ENCODE measurements at regions not wholly inside any gene's neighbourhood (a gene's known extent, or its start where the extent isn't known, plus 50 kb on each side); places are given as distances from the start of the nearest gene placed in this dataset.

DNA sequence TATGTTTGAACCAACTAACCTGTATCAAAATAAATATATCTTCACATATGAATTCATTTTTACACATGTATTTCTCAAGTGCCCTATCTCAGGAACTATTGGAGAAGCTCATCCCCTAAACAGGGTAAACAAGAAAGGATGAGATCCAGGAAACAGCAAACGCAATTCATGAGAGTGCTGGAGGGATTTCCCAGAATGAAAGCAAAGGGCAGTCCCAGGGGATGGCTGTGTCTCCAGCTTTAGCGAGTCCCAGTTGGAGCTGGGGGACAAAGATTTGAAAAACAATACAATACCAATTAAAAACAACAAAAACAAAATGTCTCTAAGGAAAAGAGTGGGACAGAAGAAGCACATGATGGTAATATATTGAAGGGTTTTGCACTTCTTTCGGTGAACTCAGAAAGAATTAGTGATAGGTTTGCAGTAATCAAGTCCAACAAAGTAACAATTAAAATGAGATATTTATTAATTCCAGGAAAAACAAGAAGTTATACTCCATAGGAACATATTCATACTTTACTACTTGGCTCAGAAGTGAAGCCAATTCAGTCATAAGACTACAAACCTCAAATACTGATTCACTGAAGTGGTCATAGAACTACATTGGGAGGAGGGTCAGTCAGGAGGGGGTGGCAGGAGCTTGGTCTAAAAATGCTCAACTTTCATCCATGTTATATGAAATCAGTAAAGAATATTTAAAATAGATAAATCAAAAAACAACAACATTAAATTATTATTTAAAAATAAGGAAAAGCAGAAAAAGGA is 73.1 kb upstream of the PDE1A start:
- Histone ChIP-seq H3K27ac (ENCODE audit: low read length) (no peak overlapping the region), H3K27me3 (ENCODE audit: control insufficient read depth, insufficient read depth, low read length) (no peaks in the 10 kb centered on the region), H3K4me3 (ENCODE audit: low read depth in 2 of 2, low read length in 2 of 2) (no peak overlapping the region), H3K9me3 (ENCODE audit: control insufficient read depth, insufficient read depth, low read depth, low read length) (no peaks in the 10 kb centered on the region), H3K4me1 (ENCODE audit: control insufficient read depth, insufficient read depth, low read length) (no peaks in the 10 kb centered on the region), H3K36me3 (ENCODE audit: control insufficient read depth, insufficient read depth, low read length) (no peaks in the 10 kb centered on the region)
- intact Hi-C loops (cut with micrococcal nuclease; ENCODE audit: unreplicated experiment), result no loop called here
- no peak for ATAC-seq
- TF ChIP-seq POLR2AphosphoS5 (IDR thresholded peaks at IDR 0.05; ENCODE audit: low read depth, low read length), result no peak
- TF ChIP-seq TCF7L2 (IDR thresholded peaks at IDR 0.05; ENCODE audit: low read depth, low read length), result no peak
- TF ChIP-seq, protein P1, sequence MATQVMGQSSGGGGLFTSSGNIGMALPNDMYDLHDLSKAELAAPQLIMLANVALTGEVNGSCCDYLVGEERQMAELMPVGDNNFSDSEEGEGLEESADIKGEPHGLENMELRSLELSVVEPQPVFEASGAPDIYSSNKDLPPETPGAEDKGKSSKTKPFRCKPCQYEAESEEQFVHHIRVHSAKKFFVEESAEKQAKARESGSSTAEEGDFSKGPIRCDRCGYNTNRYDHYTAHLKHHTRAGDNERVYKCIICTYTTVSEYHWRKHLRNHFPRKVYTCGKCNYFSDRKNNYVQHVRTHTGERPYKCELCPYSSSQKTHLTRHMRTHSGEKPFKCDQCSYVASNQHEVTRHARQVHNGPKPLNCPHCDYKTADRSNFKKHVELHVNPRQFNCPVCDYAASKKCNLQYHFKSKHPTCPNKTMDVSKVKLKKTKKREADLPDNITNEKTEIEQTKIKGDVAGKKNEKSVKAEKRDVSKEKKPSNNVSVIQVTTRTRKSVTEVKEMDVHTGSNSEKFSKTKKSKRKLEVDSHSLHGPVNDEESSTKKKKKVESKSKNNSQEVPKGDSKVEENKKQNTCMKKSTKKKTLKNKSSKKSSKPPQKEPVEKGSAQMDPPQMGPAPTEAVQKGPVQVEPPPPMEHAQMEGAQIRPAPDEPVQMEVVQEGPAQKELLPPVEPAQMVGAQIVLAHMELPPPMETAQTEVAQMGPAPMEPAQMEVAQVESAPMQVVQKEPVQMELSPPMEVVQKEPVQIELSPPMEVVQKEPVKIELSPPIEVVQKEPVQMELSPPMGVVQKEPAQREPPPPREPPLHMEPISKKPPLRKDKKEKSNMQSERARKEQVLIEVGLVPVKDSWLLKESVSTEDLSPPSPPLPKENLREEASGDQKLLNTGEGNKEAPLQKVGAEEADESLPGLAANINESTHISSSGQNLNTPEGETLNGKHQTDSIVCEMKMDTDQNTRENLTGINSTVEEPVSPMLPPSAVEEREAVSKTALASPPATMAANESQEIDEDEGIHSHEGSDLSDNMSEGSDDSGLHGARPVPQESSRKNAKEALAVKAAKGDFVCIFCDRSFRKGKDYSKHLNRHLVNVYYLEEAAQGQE (IDR thresholded peaks at IDR 0.05; ENCODE audit: insufficient read depth in 1 of 2, low read depth in 2 of 2, low read length in 1 of 2), result no peak
- TF ChIP-seq, protein P2, sequence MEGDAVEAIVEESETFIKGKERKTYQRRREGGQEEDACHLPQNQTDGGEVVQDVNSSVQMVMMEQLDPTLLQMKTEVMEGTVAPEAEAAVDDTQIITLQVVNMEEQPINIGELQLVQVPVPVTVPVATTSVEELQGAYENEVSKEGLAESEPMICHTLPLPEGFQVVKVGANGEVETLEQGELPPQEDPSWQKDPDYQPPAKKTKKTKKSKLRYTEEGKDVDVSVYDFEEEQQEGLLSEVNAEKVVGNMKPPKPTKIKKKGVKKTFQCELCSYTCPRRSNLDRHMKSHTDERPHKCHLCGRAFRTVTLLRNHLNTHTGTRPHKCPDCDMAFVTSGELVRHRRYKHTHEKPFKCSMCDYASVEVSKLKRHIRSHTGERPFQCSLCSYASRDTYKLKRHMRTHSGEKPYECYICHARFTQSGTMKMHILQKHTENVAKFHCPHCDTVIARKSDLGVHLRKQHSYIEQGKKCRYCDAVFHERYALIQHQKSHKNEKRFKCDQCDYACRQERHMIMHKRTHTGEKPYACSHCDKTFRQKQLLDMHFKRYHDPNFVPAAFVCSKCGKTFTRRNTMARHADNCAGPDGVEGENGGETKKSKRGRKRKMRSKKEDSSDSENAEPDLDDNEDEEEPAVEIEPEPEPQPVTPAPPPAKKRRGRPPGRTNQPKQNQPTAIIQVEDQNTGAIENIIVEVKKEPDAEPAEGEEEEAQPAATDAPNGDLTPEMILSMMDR (IDR thresholded peaks at IDR 0.05), result no peak
- no peak for TF ChIP-seq SIN3A (IDR thresholded peaks at IDR 0.05; ENCODE audit: borderline replicate concordance, insufficient read depth, low read depth, low read length)
- no peak for DNase-seq (ENCODE audit: low read depth, low spot score)
- CTCF ChIA-PET, result interaction anchor here (0.6 kb wide), 1 partner anchor 346 kb away, joined by 3 read pairs; no protein-coding TSS in a partner anchor
- in situ Hi-C loops (cut with HindIII; ENCODE audit: low pct_unique_long_range_greater_than_20kb, low sequenced_read_pairs), result no loop called here
- BruUV-seq (replicated peaks), result no TSS peak
- POLR2A ChIA-PET, result no interaction called here

GRCh38 chr2:182503886-182504285 is 77.0 kb upstream of the PDE1A start:
- Histone ChIP-seq H3K27ac (ENCODE audit: low read length) (no peak overlapping the region), H3K4me3 (ENCODE audit: low read depth in 2 of 2, low read length in 2 of 2) (no peak overlapping the region), H3K9me3 (ENCODE audit: control insufficient read depth, insufficient read depth, low read depth, low read length) (no peaks in the 10 kb centered on the region), H3K4me1 (ENCODE audit: control insufficient read depth, insufficient read depth, low read length) (no peaks in the 10 kb centered on the region), H3K27me3 (ENCODE audit: control insufficient read depth, insufficient read depth, low read length) (no peaks in the 10 kb centered on the region), H3K36me3 (ENCODE audit: control insufficient read depth, insufficient read depth, low read length) (no peaks in the 10 kb centered on the region)
- ATAC-seq (no peak), DNase-seq (ENCODE audit: low read depth, low spot score) (no peak)
- TF ChIP-seq TCF7L2 (IDR thresholded peaks at IDR 0.05; ENCODE audit: low read depth, low read length) (no peak), POLR2AphosphoS5 (IDR thresholded peaks at IDR 0.05; ENCODE audit: low read depth, low read length) (no peak), SIN3A (IDR thresholded peaks at IDR 0.05; ENCODE audit: borderline replicate concordance, insufficient read depth, low read depth, low read length) (no peak)
- TF ChIP-seq, protein P2 (IDR thresholded peaks at IDR 0.05), result no peak
- no TSS peak for BruUV-seq (replicated peaks)
- in situ Hi-C loops (cut with HindIII; ENCODE audit: low pct_unique_long_range_greater_than_20kb, low sequenced_read_pairs), result no loop called here
- ChIA-PET CTCF (no interaction called here), POLR2A (no interaction called here)
- intact Hi-C loops (cut with micrococcal nuclease; ENCODE audit: unreplicated experiment), result no loop called here

All from Panc1 (cell line).